ENCODE measurements at regions not wholly inside any gene's neighbourhood (a gene's known extent, or its start where the extent isn't known, plus 50 kb on each side); places are given as distances from the start of the nearest gene placed in this dataset.

GRCh38 chr4:157992948-157993839 is 179.6 kb downstream of the GASK1B start:
- Histone ChIP-seq H3K4me3 (peak overlapping the region in 1 of 12 donors; percentile 51), H3K4me1 (peaks cover 0 to 31% (median 5%) of the 10 kb centered on the region in 12 donors), H3K36me3 (no peaks in the 10 kb centered on the region), H3K27ac (peak overlapping the region; percentile 43 to 89 (median 72)), H3K27me3 (no peaks in the 10 kb centered on the region), H3K9me3 (no peaks in the 10 kb centered on the region)
- intact Hi-C loops (cut with DNase I), result loop anchor here (1.0 to 10.0 kb wide), 13 partner anchors 177 to 634 kb away; partner anchors contain the start of gene GASK1B (in 3 of the 10)
- TF ChIP-seq POLR2A (IDR thresholded peaks at IDR 0.05), result no peak
- TF ChIP-seq CTCF (IDR thresholded peaks at IDR 0.05), result no peak
- WGBS, 4 donors, result 84 to 88% (median 86%) methylated on average over 4 of the region's 4 CpGs
- ATAC-seq (no peak), DNase-seq (no peak)

GRCh38 chr4:157992038-157992705 is 180.7 kb downstream of the GASK1B start:
- ATAC-seq (peak; percentile 73 to 92 (median 81)), DNase-seq (peak in 2 of 5 donors; percentile 58 to 73)
- intact Hi-C loops (cut with DNase I), result loop anchor here (1.0 to 10.0 kb wide), 13 partner anchors 178 to 635 kb away; partner anchors contain the start of gene GASK1B (in 3 of the 10)
- Histone ChIP-seq H3K4me3 (peak overlapping the region in 11 of 12 donors; percentile 20 to 58 (median 46)), H3K4me1 (peaks cover 0 to 31% (median 5%) of the 10 kb centered on the region in 12 donors), H3K27me3 (no peaks in the 10 kb centered on the region), H3K36me3 (no peaks in the 10 kb centered on the region), H3K27ac (peak overlapping the region; percentile 43 to 89 (median 72)), H3K9me3 (no peaks in the 10 kb centered on the region)
- peak; percentile 59 to 87 (median 76) for TF ChIP-seq CTCF (IDR thresholded peaks at IDR 0.05)
- no peak for TF ChIP-seq POLR2A (IDR thresholded peaks at IDR 0.05)
- WGBS, 4 donors, result 9 to 17% (median 14%) methylated on average over 6 of the region's 6 CpGs

GRCh38 chr4:157988641-157989040 is 184.2 kb downstream of the GASK1B start:
- TF ChIP-seq CTCF (IDR thresholded peaks at IDR 0.05) (no peak), POLR2A (IDR thresholded peaks at IDR 0.05) (no peak)
- ATAC-seq, result no peak
- no peaks in the 10 kb centered on the region for H3K36me3 ChIP-seq
- 81 to 91% (median 88%) methylated on average over 2 of the region's 2 CpGs for WGBS, 4 donors
- H3K4me3 ChIP-seq, result no peak overlapping the region
- intact Hi-C loops (cut with DNase I), result no loop called here
- peak overlapping the region in 1 of 12 donors; percentile 38 for H3K27ac ChIP-seq
- H3K9me3 ChIP-seq, result no peaks in the 10 kb centered on the region
- H3K4me1 ChIP-seq, result peaks cover 0 to 25% (median 3%) of the 10 kb centered on the region in 12 donors
- no peaks in the 10 kb centered on the region for H3K27me3 ChIP-seq
- DNase-seq, result no peak
